CD4-positive, alpha-beta T cell treated with Interleukin-4 for 4 hours (primary cell): ENCODE measurements at regions not wholly inside any gene's neighbourhood (a gene's known extent, or its start where the extent isn't known, plus 50 kb on each side); places are given as distances from the start of the nearest gene placed in this dataset.

Experiments
- DNase-seq: peaks from one replicate; pipeline ENCODE4 v3.0.0-alpha.2; 2020

- no peak for DNase-seq
Measured at GRCh38 chr16:6160303-6160702, 1062.7 kb upstream of the EEF2KMT start.

GRCh38 chr16:6157806-6158205, 1060.2 kb upstream of the EEF2KMT start:
- no peak for DNase-seq

- DNase-seq: no peak
Measured at GRCh38 chr16:6155271-6155670, 1057.7 kb upstream of the EEF2KMT start.

- DNase-seq: no peak
Measured at GRCh38 chr16:6153901-6154300, 1056.3 kb upstream of the EEF2KMT start.

- DNase-seq: no peak
Measured at GRCh38 chr16:6149031-6149430, 1051.4 kb upstream of the EEF2KMT start.

- no peak for DNase-seq
Measured at GRCh38 chr16:6148361-6148760, 1050.8 kb upstream of the EEF2KMT start.

- no peak for DNase-seq
Measured at GRCh38 chr16:6146874-6147425, 1049.4 kb upstream of the EEF2KMT start.

GRCh38 chr16:6146356-6146755, 1048.8 kb upstream of the EEF2KMT start:
- DNase-seq: no peak

- DNase-seq: no peak
Measured at GRCh38 chr16:6144463-6144862, 1046.9 kb upstream of the EEF2KMT start.

GRCh38 chr16:6143020-6143419, 1045.4 kb upstream of the EEF2KMT start:
- no peak for DNase-seq

GRCh38 chr16:6133009-6133557, 1035.5 kb upstream of the EEF2KMT start:
- no peak for DNase-seq

- no peak for DNase-seq
Measured at GRCh38 chr16:6132121-6132520, 1034.5 kb upstream of the EEF2KMT start.

- no peak for DNase-seq
Measured at GRCh38 chr16:6131526-6132050, 1034.0 kb upstream of the EEF2KMT start.

- no peak for DNase-seq
Measured at GRCh38 chr16:6125483-6126259, 1028.1 kb upstream of the EEF2KMT start.

GRCh38 chr16:6124136-6124535, 1026.5 kb upstream of the EEF2KMT start:
- DNase-seq: no peak

GRCh38 chr16:6122401-6122800, 1024.8 kb upstream of the EEF2KMT start:
- no peak for DNase-seq

- DNase-seq: no peak
Measured at GRCh38 chr16:6114691-6115090, 1017.1 kb upstream of the EEF2KMT start.

- no peak for DNase-seq
Measured at GRCh38 chr16:6113749-6114148, 1016.2 kb upstream of the EEF2KMT start.

GRCh38 chr16:6112700-6113099, 1015.1 kb upstream of the EEF2KMT start:
- DNase-seq: no peak

- DNase-seq: no peak
Measured at GRCh38 chr16:6111390-6111789, 1013.8 kb upstream of the EEF2KMT start.

- no peak for DNase-seq
Measured at GRCh38 chr16:6110346-6110745, 1012.8 kb upstream of the EEF2KMT start.

GRCh38 chr16:6106061-6106460, 1008.5 kb upstream of the EEF2KMT start:
- no peak for DNase-seq

GRCh38 chr16:6105115-6105514, 1007.5 kb upstream of the EEF2KMT start:
- no peak for DNase-seq

- DNase-seq: no peak
Measured at GRCh38 chr16:6104428-6104827, 1006.8 kb upstream of the EEF2KMT start.
